GM21447 (cell line): ENCODE measurements at regions not wholly inside any gene's neighbourhood (a gene's known extent, or its start where the extent isn't known, plus 50 kb on each side); places are given as distances from the start of the nearest gene placed in this dataset.
"Not testable (repeated sequence)": the region's sequence is repeated elsewhere in the genome, so short reads cannot be mapped to it uniquely, and the experiment has no call there.

ENCODE experiments used
- ATAC-seq: cut with Tn5 transposase; IDR thresholded peaks from one replicate; pipeline ENCODE4 v1.9.1; 2021; ENCODE audit not compliant: unreplicated experiment

DNA sequence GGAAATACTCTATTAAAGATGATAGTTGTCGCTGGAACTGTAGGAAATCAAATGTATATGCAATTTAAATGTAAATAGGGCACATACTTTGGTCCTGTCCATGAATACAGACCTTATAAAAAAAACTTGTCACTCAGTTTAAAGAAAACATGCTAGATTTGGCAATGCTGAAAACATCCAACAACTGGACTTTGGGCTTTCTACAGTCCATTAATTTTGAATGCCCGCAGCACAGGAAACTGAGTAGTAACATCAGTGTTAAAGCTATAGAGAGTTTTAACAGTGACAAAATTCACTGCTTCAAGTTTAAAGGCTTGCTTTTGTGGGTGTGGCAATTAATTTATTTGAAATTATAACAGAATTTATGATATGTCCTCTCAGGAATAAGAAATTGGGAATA lies 578.4 kb downstream of the TRIML1 start:
- ATAC-seq = no peak

DNA sequence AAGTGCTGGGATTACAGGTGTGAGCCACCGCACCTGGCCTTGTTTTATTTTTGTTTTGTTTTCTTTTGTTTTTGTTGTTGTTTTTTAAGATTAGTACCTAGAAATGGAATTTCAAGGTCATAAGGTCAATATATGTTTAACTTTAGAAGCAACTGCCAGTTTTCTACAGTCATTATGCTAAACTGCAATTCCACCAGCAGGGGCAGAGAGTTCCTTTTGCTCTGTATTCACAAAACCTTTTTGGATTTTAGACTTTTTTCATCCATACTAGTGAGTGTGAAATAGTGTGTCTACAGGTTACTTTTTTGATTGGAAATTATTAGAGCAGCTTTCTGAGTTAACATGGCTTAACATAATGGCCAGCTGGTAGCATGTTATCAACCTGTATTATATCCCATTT lies 580.6 kb downstream of the TRIML1 start:
- ATAC-seq = no peak

DNA sequence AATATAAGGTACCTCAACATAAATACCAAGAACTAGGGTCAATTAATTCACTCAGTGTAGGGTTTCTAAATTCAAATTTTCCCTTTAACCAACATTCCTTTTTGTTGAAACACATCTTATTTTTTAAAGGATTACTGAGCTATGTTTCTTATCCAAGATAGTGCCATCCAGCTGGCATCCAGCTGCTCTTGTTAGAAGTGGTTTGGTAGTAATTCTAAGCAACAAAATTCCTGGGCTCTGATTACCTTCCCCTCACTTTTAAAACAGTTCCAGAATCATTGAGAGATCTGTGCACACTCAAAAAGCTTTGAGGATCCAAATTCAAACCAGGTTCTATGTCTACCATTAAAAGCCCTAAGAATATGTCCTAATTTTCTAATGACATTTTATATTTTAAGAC lies 583.7 kb downstream of the TRIML1 start:
- no peak for ATAC-seq

DNA sequence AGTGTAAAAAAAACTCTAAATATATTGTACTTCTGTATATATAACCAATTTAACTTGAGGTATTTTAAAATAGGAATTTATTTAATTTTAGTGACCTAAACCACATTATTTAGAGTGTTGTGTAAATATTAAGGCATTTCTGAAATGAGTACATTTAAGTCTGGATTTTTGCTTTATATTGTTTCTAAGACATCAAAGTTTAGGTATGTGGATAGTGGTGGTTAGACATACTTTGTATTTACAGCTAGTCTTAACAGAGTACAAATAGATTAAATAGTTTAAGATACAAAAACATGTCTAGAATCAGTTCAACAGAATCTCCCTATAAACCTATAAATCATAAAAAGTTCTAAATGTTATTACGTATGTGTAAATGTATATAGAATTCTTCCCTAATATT lies 588.5 kb downstream of the TRIML1 start:
- no peak for ATAC-seq

DNA sequence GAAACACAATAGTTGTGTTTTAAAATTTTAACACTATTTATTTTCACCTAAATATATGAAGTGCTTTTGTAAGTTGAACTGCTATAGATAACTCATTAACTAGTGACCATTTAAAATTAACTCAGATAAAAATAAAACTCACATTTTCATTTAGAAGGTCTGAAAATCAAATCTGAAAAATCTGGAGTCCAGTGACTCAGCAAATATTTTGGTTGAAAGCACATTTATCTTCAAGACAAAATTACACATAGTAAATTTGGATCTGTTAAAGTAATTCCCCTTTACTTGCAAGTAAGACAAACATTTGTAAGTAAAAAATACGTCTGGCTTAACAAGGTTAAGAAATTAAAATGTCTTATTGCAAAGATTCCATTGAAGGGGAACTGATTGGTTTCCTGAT lies 589.1 kb downstream of the TRIML1 start:
- no peak for ATAC-seq

DNA sequence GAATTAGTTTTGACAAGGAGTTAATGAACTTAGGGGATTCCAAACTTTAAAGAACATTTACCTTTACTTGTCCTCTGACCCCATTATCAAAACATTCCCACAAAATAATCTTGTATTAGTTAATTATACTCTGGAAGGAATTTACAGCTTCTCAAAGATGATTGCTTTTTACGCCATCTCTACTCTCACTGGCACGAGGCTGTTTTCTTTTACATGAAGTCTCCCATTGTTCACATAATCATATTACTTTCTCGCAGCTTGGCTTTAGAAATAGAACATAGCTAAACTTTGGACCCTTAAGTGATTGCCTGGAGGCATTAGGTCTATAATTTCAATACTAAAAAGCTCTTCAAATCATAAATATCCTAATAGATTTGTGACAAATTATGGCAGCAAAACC lies 592.9 kb downstream of the TRIML1 start:
- no peak for ATAC-seq

DNA sequence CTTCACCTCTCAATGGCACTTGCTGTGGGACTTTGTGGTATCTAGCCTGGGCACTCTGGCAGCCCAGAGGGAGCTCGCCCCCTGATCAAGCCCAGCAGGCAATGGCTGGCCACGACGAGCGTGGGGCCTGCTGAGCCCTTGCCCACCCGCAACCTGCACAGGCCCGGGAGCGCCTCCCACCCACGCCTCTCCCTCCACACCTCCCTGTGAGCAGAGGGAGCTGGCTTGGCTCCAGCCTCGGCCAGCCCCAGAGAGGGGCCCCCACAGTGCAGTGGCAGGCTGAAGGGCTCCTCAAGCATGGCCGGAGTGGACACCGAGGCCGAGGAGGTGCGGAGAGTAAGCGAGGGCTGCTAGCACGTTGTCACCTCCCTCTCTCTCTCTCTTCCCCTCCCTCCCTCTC lies 595.8 kb downstream of the TRIML1 start:
- ATAC-seq = no peak

DNA sequence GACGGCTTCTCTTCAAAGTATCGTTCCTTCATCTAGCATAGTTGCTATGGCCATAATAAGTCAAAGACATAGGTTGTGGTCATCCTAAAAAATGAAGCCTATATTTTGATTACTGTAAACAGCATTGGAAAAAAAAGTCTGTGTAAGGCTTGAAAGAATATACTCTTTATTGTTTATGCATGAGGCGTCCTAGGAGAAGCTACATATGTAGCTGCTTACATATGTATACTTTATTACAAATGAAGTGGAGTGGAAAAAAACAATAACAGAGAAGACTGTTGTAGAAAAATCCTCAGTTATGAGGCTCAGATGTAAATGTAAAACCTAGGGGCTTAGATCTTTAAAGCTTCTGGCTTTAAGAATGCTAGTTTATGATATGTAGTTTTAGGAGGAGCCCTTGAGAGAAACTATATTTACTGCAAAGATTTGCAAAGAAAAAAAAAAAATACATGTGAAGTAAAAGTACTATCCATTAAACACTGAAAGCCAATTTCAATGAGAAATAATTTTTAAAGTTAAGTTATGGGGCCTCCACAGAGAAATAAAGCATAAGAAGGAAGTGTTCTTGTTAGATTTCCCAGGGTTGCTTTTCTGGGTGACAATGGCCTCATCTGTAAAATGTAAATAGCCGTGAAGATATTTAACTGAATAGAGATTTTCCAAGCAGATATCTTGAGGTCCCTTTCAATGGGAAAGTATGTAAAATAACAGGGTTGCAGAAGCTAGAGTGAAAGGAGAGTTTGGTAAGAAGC lies 598.2 kb downstream of the TRIML1 start:
- no peak for ATAC-seq

DNA sequence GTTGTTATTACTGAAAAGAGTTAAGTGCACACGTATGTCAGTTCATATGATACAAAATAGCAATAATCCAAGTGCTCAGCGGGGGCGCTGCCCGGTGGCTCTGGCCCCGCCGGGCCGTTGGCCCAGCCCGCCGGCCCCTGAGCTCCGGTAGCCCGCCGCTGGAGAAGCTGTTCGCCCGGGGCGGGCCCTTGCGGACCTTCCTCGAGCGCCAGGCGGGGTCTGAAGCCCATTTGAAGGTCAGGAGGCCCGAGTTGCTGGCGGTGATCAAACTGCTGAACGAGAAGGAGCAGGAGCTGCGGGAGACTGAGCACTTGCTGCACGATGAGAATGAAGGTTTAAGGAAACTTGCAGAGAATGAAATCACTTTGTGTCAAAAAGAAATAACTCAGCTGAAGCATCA lies 599.0 kb downstream of the TRIML1 start:
- ATAC-seq = not testable (repeated sequence)

DNA sequence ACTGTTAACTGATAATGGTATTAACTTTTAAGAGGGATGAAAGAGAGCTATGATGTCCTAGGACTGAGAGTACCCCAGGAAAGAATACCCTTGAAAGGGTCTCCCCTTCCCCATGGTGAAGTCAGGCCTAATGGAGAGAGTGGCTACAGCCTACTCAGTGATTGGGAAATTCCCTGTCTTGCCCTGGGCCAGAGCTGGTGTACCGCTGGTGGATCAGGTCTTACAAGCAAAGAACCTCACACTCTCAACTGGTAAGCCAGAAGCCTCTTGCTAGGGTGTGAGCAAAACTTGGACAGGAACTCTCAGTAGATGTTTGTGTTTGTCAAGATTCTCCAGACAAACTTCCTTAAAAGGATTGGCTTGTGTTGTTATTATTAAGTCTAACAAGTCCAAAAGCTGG lies 600.9 kb downstream of the TRIML1 start:
- not testable (repeated sequence) for ATAC-seq

DNA sequence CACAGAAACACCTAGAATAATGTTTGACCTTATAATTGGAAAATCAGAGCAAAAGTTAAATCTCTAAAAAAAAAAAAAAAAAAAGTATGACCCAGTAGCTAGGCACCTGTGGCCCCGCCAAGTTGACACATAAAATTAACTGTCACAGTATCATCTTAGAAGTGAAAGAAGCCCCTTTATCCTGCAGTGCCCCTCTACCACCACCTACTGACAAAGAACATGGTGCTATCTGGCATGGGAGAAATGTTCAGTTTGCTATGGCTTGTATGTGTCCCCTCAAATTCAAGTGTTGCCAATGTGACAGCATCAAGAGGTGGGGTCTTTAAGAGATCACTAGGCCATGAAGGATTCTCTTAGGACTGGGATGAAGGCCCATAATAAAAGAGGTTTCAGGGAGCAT lies 601.5 kb downstream of the TRIML1 start:
- ATAC-seq = not testable (repeated sequence)

DNA sequence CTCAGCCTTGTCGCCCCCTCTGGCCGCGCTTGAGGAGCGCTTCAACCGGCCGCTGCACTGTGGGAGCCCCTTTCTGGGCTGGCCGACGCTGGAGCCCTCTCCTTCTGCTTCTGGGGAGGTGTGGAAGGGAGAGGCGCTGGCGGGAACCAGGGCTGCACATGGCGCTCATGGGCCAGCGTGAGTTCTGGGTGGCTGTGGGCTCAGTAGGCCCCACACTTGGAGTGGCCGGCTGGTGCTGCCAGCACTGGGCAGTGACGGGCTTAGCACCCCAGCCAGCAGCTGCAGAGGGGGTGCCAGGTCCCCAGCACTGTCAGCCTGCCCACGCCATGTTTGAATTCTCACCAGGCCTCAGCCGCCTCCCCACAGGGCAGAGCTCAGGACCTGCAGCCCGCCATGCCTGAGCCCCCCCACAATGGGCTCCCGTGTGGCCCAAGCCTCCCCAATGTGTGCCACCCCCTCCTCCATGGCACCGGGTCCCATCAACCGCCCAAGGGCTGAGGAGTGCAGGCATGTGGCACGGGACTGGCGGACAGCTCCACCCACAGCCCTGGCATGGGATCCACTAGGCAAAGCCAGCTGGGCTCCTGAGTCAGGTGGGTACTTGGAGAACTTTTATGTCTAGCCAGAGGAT lies 615.2 kb downstream of the TRIML1 start:
- no peak for ATAC-seq

DNA sequence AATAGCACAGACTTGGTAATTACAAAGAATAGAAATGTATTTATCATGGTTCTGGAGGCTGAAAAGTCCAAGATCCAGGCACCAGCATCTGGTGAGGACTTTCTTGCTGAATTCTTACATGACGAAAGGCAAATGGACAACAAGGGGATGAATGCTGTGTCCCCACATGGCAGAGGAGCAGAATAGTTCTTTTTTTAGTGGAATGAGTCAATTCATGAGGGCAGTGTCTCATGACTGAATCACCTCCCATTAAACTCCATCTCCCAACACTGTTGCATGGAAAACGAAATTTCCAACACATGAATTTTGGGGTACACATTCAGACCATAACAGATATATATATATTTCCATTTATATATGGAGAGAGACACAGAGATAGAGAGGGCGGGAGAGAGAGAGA lies 628.3 kb downstream of the TRIML1 start:
- no peak for ATAC-seq

DNA sequence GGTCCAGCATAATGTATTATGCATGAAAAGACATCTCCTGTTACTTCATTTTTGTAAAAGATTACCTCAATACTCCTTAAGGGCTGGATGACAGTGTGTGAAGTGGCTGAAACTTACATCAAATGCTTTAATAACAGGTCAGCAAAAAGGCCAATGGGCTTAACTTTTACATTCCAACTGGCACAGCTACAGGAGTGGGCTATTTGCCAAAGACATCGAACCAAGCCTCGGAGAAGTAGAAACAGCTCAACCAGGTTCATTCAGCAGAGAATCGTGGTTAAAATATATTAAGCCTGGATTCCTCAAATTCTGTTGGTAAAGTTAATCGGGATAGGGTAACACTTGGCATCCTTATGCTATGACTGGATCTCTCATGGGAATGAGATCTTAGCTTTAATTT lies 639.7 kb downstream of the TRIML1 start:
- no peak for ATAC-seq

DNA sequence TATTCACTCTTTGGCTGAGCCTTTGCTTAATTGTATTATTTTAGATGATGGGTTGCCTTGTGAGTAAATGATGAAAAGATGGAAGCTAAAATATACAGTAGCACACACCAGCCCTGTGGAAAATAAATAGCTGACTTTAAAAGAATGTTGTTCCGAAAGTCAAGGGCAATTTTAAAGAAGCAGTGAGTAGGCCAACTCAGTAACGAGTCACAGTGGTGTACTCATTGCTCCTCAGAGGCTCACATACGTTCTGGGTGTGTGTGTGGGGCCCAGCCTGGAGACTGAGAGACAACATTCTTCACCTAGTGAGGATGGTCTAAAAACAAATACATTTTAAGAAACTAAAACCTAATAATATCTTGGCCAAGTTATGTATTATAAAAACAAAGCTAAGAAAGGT lies 640.3 kb downstream of the TRIML1 start:
- no peak for ATAC-seq

DNA sequence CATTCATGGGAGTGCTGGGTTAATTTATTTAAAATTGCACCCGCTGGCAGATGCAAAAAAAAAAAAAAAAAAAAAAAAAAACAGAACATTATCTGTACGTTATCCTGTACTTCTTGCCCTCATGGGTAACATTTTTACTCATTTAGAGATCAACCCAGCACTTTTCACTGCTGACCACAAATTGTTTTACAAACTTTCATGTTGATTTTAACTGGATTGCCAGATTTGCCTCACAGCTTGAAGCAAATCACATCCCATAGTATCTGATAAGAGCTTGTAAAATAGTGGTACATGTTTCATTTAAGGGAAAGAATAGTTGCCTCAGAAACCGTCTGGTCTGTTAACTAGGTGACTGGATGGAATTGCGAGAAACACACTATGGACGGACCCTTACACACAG lies 640.8 kb downstream of the TRIML1 start:
- no peak for ATAC-seq

DNA sequence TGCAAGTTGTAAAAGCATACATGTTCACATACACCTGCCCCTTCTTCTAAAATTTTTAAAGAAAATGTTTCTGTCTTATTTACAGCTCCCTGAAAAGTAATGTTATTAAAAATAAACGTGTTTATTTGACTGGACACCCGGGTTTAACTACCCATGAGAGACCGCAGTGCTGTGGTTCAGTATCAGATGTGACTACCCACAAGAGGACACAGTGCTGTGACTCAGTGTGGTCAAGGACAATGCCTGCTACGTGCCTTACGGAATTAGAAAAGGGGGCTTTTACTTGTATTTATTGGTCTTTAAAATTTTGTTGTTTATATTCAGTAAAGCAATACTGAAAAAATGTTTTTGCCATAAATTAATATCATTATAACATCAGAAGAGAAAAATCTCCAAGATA lies 641.4 kb downstream of the TRIML1 start:
- ATAC-seq = no peak

DNA sequence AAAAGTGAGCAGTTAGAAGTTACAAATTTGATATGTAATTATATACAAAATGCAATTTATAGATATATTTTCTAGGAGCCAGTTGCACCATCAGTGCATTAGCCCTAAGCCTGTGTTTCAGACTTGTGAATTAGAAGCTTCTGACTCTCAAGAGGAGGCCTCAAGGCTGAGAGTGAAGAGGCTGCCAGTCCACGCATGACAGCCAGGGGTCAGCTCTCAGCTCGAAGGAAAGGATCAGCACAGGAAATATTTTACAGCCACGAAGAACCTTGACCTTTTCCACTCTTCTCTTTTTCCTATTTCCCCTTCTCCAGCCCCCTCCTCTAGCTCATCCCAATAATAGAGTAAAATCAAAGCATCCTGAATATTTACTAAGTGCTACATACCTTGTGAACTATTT lies 642.4 kb downstream of the TRIML1 start:
- ATAC-seq = no peak

DNA sequence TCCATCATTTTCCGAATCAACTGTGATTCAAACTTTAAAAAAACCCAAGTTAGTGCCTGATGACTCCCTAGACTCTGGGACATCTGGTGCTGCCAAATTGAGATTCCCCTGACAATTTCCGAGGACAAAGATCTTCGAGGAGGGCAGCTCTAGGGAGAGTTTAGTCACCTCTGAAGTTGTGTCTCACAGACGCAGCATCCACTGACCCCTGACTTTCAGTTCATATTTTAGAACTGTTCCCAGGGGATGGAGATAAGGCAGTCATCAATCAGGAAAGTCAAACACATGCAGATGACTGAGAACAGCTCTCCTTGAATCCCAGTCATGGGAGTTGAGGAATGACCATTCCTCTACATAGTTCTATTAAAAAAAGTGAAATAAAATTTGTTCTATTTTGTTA lies 643.9 kb downstream of the TRIML1 start:
- ATAC-seq = no peak

DNA sequence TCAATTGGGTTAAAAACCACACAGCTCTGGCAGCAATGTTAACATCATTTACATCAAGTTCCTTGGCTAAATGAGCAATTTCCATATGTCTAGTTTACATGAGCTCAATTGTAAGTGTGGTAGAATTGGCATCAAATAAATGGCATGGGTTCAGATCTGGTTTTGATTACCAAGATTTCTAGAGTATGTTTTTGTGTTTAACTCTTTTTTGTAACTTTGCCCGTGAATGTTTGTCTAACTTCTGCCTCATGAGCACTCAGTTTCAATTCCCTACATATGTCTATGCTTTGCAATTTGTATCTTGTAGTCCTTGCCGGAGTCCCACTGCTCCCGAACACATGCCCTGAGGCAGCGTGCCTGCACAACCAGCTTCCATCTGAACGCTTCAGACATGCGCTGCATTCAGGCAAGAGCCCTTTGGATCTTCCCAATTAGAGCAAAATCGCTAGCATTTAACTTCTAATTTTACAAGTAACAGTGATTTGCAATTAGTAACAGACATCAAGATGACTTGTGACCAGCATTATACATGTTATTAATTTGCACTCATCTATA lies 644.4 kb downstream of the TRIML1 start:
- no peak for ATAC-seq

DNA sequence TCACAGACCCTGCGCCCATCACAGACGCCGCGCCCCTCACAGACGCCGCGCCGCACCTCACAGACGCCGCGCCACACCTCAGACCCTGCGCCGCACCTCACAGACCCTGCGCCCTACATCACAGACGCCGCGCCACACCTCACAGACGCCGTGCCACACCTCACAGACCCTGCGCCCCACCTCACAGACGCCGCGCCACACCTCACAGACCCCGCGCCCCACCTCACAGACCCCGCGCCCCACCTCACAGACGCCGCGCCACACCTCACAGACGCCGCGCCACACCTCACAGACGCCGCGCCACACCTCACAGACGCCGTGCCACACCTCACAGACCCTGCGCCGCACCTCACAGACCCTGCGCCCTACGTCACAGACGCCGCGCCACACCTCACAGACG lies 657.4 kb downstream of the TRIML1 start:
- ATAC-seq = not testable (repeated sequence)

DNA sequence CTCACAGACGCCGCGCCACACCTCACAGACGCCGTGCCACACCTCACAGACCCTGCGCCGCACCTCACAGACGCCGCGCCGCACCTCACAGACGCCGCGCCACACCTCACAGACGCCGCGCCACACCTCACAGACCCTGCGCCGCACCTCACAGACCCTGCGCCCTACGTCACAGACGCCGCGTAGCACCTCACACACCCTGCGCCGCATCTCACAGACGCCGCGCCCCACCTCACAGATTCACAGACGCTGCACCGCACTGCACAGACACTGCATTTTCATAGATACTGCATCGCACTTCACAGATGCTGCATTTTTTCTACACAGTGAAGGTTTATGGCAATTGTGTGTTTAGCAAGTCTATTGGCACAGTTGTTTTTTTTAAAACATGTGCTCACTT lies 657.8 kb downstream of the TRIML1 start:
- ATAC-seq = not testable (repeated sequence)

DNA sequence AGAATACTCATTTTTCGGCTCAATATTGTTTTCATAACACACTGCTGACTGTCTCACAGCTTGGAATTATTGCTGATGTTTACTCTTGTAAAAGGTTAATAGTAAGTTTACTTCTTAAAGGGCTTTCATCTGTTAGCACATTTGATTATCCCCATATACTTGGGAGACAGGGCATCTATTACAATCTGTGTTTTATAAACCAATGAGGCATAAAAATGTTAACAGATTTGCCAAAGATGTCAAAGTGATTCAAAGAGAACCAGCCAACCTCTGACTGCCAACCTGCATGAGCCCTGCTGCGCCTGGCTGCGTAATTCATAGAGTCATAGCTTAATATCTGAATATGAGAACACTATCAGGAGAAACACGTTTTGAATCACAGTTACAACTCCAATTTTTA lies 665.6 kb downstream of the TRIML1 start:
- no peak for ATAC-seq
